Mucosa of descending colon (tissue), 3 donors: ENCODE measurements at regions not wholly inside any gene's neighbourhood (a gene's known extent, or its start where the extent isn't known, plus 50 kb on each side); places are given as distances from the start of the nearest gene placed in this dataset.

Source experiments
- ATAC-seq: fragments of 200-7000 bp; cut with Tn5 transposase; one replicate; pipeline ENCODE4 v1.9.1; 2020; ENCODE audit warnings: mild to moderate bottlenecking, moderate library complexity
- DNase-seq, 3 donors: peaks; one replicate each; pipeline ENCODE4 v3.0.0-alpha.2; 2020
- H3K36me3 ChIP-seq: fragments of 200-600 bp; one replicate; pipeline ENCODE4 v1.8.0; 2021; ENCODE audit warnings: low read depth, mild to moderate bottlenecking
- H3K4me1 ChIP-seq: fragments of 200-600 bp; one replicate; pipeline ENCODE4 v1.8.0; 2021; ENCODE audit warnings: low read depth, mild to moderate bottlenecking
- H3K4me3 ChIP-seq: fragments of 200-600 bp; one replicate; pipeline ENCODE4 v1.8.0; 2021; ENCODE audit warnings: mild to moderate bottlenecking
- H3K9me3 ChIP-seq: fragments of 200-600 bp; one replicate; pipeline ENCODE4 v1.8.0; 2021; ENCODE audit warnings: mild to moderate bottlenecking
- CTCF ChIP-seq: fragments of 200-600 bp; IDR thresholded peaks from one replicate; pipeline ENCODE4 v1.8.0; 2022; ENCODE audit warnings: antibody characterized with exemption, mild to moderate bottlenecking
- intact Hi-C, 2 donors: fragments of 100-400 bp; cut with DNase I in 1 of 2; cut with micrococcal nuclease in 1 of 2; formaldehyde crosslinking; loops; one replicate each; pipeline versions ENCODE4 v1.11.0 to v1.11.1; 2022; cut with DNase I, micrococcal nuclease
- donor health status: DM: no; HTN: no; CAD: no; lungs with moderate emphysema.
- donor health status: DM: no; HTN: no; CAD: no.
- donor health status: DM: no; HTN: yes; CAD: no.

GRCh38 chr11:30774496-30775232 lies 188.5 kb upstream of the MPPED2 start:
- no peaks in the 10 kb centered on the region for H3K4me1 ChIP-seq
- no peaks in the 10 kb centered on the region for H3K9me3 ChIP-seq
- H3K4me3 ChIP-seq = no peak overlapping the region
- intact Hi-C loops = no loop called here
- TF ChIP-seq CTCF = no peak
- no peak for DNase-seq
- no peak for ATAC-seq
- H3K36me3 ChIP-seq = no peaks in the 10 kb centered on the region

- intact Hi-C loops = no loop called here
- TF ChIP-seq CTCF = no peak
Observed at GRCh38 chr11:30772908-30773307, 186.8 kb upstream of the MPPED2 start.

GRCh38 chr11:30763951-30764350 lies 177.8 kb upstream of the MPPED2 start:
- H3K4me3 ChIP-seq = no peak overlapping the region
- TF ChIP-seq CTCF = no peak
- H3K36me3 ChIP-seq = no peaks in the 10 kb centered on the region
- ATAC-seq = no peak
- no peak for DNase-seq
- H3K4me1 ChIP-seq = no peaks in the 10 kb centered on the region
- peaks cover 4% of the 10 kb centered on the region for H3K9me3 ChIP-seq
- intact Hi-C loops = no loop called here

More at GRCh38 chr11:30772908-30773307, 186.8 kb upstream of the MPPED2 start:
- ATAC-seq (no peak), DNase-seq (no peak)
- Histone ChIP-seq H3K9me3 (no peaks in the 10 kb centered on the region), H3K4me3 (no peak overlapping the region), H3K36me3 (no peaks in the 10 kb centered on the region), H3K4me1 (no peaks in the 10 kb centered on the region)

GRCh38 chr11:30762188-30762587 lies 176.0 kb upstream of the MPPED2 start:
- Histone ChIP-seq H3K4me1 (no peaks in the 10 kb centered on the region), H3K36me3 (no peaks in the 10 kb centered on the region), H3K9me3 (peaks cover 4% of the 10 kb centered on the region), H3K4me3 (no peak overlapping the region)
- ATAC-seq (no peak), DNase-seq (no peak)
- no peak for TF ChIP-seq CTCF
- intact Hi-C loops = no loop called here

- no peak for TF ChIP-seq CTCF
- ATAC-seq (no peak), DNase-seq (no peak)
- no peaks in the 10 kb centered on the region for H3K4me1 ChIP-seq
- no peak overlapping the region for H3K4me3 ChIP-seq
- H3K36me3 ChIP-seq = no peaks in the 10 kb centered on the region
- intact Hi-C loops = no loop called here
- H3K9me3 ChIP-seq = peaks cover 4% of the 10 kb centered on the region
Observed at GRCh38 chr11:30760345-30760744, 174.2 kb upstream of the MPPED2 start.
